ENCODE measurements at regions not wholly inside any gene's neighbourhood (a gene's known extent, or its start where the extent isn't known, plus 50 kb on each side); places are given as distances from the start of the nearest gene placed in this dataset.

DNA sequence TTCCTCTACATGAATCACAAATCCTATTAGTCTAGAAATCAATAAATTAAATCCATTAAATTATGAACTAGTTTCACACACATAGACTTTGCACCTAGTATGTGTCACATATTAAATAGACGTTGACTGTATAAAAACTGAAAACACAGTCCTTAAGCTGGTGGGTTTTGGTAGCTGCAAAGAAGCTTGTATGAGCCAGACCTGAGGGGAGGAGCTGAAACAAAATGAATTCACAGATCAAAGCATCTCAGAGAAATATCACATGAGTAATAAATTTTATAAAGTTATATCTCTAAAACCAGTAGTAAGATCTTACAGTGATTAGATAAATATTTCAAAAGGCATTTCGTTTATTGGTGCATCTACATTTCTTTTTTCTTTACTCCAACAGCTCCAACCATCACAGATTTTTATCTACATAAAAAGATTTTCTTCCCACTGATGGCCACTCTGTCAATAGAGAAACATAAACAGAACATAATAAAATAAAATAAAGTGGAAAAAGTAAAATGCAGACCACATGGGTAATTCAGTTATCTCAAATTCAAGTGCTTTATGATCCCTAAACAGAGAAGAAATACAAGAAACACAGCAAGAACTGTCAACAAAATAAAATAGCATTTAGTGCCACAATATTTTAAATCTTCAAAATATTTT, 420.0 kb upstream of the CYRIA start:
- TF ChIP-seq, protein P1, sequence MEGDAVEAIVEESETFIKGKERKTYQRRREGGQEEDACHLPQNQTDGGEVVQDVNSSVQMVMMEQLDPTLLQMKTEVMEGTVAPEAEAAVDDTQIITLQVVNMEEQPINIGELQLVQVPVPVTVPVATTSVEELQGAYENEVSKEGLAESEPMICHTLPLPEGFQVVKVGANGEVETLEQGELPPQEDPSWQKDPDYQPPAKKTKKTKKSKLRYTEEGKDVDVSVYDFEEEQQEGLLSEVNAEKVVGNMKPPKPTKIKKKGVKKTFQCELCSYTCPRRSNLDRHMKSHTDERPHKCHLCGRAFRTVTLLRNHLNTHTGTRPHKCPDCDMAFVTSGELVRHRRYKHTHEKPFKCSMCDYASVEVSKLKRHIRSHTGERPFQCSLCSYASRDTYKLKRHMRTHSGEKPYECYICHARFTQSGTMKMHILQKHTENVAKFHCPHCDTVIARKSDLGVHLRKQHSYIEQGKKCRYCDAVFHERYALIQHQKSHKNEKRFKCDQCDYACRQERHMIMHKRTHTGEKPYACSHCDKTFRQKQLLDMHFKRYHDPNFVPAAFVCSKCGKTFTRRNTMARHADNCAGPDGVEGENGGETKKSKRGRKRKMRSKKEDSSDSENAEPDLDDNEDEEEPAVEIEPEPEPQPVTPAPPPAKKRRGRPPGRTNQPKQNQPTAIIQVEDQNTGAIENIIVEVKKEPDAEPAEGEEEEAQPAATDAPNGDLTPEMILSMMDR (IDR thresholded peaks at IDR 0.05), result no peak
- no peak for TF ChIP-seq POLR2AphosphoS5 (IDR thresholded peaks at IDR 0.05)

Measured in stomach (tissue), 4 donors.